GM21528 (cell line): ENCODE measurements at regions not wholly inside any gene's neighbourhood (a gene's known extent, or its start where the extent isn't known, plus 50 kb on each side); places are given as distances from the start of the nearest gene placed in this dataset.

Experiments
- ATAC-seq: cut with Tn5 transposase; IDR thresholded peaks from one replicate; pipeline ENCODE4 v1.9.1; 2021; ENCODE audit warnings: mild to moderate bottlenecking, moderate library complexity; ENCODE audit not compliant: unreplicated experiment, low FRiP score

- no peak for ATAC-seq
Observed at GRCh38 chr3:43865351-43865750, 174.6 kb downstream of the ABHD5 start.

GRCh38 chr3:43865887-43866528, 175.3 kb downstream of the ABHD5 start:
- ATAC-seq = no peak

GRCh38 chr3:43866529-43867353, 176.0 kb downstream of the ABHD5 start:
- no peak for ATAC-seq

- no peak for ATAC-seq
Observed at GRCh38 chr3:43867436-43868072, 176.8 kb downstream of the ABHD5 start.

- no peak for ATAC-seq
Observed at GRCh38 chr3:43869491-43869890, 178.8 kb downstream of the ABHD5 start.

GRCh38 chr3:43870120-43870519, 179.4 kb downstream of the ABHD5 start:
- ATAC-seq = no peak

GRCh38 chr3:43870844-43871626, 180.3 kb downstream of the ABHD5 start:
- no peak for ATAC-seq

GRCh38 chr3:43871627-43872245, 181.0 kb downstream of the ABHD5 start:
- ATAC-seq = no peak

- no peak for ATAC-seq
Observed at GRCh38 chr3:43872301-43872700, 181.6 kb downstream of the ABHD5 start.

GRCh38 chr3:43872901-43873300, 182.2 kb downstream of the ABHD5 start:
- ATAC-seq = no peak

GRCh38 chr3:43873723-43874122, 183.0 kb downstream of the ABHD5 start:
- ATAC-seq = no peak

GRCh38 chr3:43874290-43874689, 183.6 kb downstream of the ABHD5 start:
- ATAC-seq = no peak

GRCh38 chr3:43874731-43875130, 184.0 kb downstream of the ABHD5 start:
- ATAC-seq = no peak

- ATAC-seq = no peak
Observed at GRCh38 chr3:43876648-43877047, 185.9 kb downstream of the ABHD5 start.

- no peak for ATAC-seq
Observed at GRCh38 chr3:43879166-43879565, 188.4 kb downstream of the ABHD5 start.

- ATAC-seq = no peak
Observed at GRCh38 chr3:43882976-43883680, 192.4 kb downstream of the ABHD5 start.

GRCh38 chr3:43883729-43884396, 193.1 kb downstream of the ABHD5 start:
- no peak for ATAC-seq

GRCh38 chr3:43884581-43884980, 193.8 kb downstream of the ABHD5 start:
- ATAC-seq = no peak

GRCh38 chr3:43885908-43886618, 195.3 kb downstream of the ABHD5 start:
- no peak for ATAC-seq
